Adrenal gland (tissue), 5 donors: ENCODE measurements at regions not wholly inside any gene's neighbourhood (a gene's known extent, or its start where the extent isn't known, plus 50 kb on each side); places are given as distances from the start of the nearest gene placed in this dataset.

Experiments used
- POLR2A ChIP-seq, 2 donors: fragments of 450-650 bp; IDR thresholded peaks; one replicate each; pipeline ENCODE4 v1.6.1; 2017; ENCODE audit warnings: antibody characterized with exemption in 2 of 2, mild to moderate bottlenecking in 2 of 2, moderate library complexity in 1 of 2
- TF ChIP-seq, protein P1 (sequence below), 6 experiments: fragments of 450-650 bp in 4 of 6; fragments of 200-600 bp in 2 of 6; sonication (generic) in 1 of 6; IDR thresholded peaks; 1 replicate in 5 of 6; 2 replicates in 1 of 6; pipeline versions ENCODE4 v1.5.1 to v1.8.0; 2016 to 2021; ENCODE audit warnings: antibody characterized with exemption in 6 of 6, mild to moderate bottlenecking in 2 of 6, moderate library complexity in 1 of 6
- donor health status: DM: no; HTN: no; CAD: no.

- TF ChIP-seq, protein P1, sequence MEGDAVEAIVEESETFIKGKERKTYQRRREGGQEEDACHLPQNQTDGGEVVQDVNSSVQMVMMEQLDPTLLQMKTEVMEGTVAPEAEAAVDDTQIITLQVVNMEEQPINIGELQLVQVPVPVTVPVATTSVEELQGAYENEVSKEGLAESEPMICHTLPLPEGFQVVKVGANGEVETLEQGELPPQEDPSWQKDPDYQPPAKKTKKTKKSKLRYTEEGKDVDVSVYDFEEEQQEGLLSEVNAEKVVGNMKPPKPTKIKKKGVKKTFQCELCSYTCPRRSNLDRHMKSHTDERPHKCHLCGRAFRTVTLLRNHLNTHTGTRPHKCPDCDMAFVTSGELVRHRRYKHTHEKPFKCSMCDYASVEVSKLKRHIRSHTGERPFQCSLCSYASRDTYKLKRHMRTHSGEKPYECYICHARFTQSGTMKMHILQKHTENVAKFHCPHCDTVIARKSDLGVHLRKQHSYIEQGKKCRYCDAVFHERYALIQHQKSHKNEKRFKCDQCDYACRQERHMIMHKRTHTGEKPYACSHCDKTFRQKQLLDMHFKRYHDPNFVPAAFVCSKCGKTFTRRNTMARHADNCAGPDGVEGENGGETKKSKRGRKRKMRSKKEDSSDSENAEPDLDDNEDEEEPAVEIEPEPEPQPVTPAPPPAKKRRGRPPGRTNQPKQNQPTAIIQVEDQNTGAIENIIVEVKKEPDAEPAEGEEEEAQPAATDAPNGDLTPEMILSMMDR (IDR thresholded peaks at IDR 0.05) = no peak
- TF ChIP-seq POLR2A (IDR thresholded peaks at IDR 0.05) = no peak
Observed at GRCh38 chr4:160631044-160631443, 1528.2 kb downstream of the RAPGEF2 start.
